Lower leg skin (tissue), 3 donors: ENCODE measurements at regions not wholly inside any gene's neighbourhood (a gene's known extent, or its start where the extent isn't known, plus 50 kb on each side); places are given as distances from the start of the nearest gene placed in this dataset.

Experiments used
- CTCF ChIP-seq, 3 donors: fragments of 450-650 bp; IDR thresholded peaks; one replicate each; pipeline ENCODE4 v1.5.1; 2016; ENCODE audit warnings: antibody characterized with exemption in 3 of 3, mild to moderate bottlenecking in 3 of 3, moderate library complexity in 2 of 3
- POLR2A ChIP-seq, 2 donors: fragments of 450-650 bp; IDR thresholded peaks; one replicate each; pipeline ENCODE4 v1.6.1; 2016 to 2017; ENCODE audit warnings: antibody characterized with exemption in 2 of 2, mild to moderate bottlenecking in 1 of 2, moderate library complexity in 1 of 2

GRCh38 chr10:75294866-75295701 is 59.3 kb upstream of the COMTD1 start:
- no peak for TF ChIP-seq POLR2A (IDR thresholded peaks at IDR 0.05)
- no peak for TF ChIP-seq CTCF (IDR thresholded peaks at IDR 0.05)
